A172 (cell line): ENCODE measurements at regions not wholly inside any gene's neighbourhood (a gene's known extent, or its start where the extent isn't known, plus 50 kb on each side); places are given as distances from the start of the nearest gene placed in this dataset.

ENCODE experiments used
- DNase-seq: peaks from one replicate; pipeline ENCODE4 v3.0.0-alpha.2; 2015; ENCODE audit warnings: low spot score

GRCh38 chr1:78424720-78425119, 66.1 kb upstream of the PTGFR start:
- DNase-seq, result no peak

GRCh38 chr1:78426408-78426807, 64.4 kb upstream of the PTGFR start:
- DNase-seq, result no peak

GRCh38 chr1:78427506-78427905, 63.3 kb upstream of the PTGFR start:
- no peak for DNase-seq

GRCh38 chr1:78432016-78432415, 58.8 kb upstream of the PTGFR start:
- no peak for DNase-seq

GRCh38 chr1:78434351-78434750, 56.4 kb upstream of the PTGFR start:
- no peak for DNase-seq

GRCh38 chr1:78436961-78437360, 53.8 kb upstream of the PTGFR start:
- no peak for DNase-seq

GRCh38 chr1:78437396-78437795, 53.4 kb upstream of the PTGFR start:
- DNase-seq, result no peak

- DNase-seq, result no peak
Measured at GRCh38 chr1:78437941-78438340, 52.8 kb upstream of the PTGFR start.

- peak; percentile 58 for DNase-seq
Measured at GRCh38 chr1:78440381-78440793, 50.4 kb upstream of the PTGFR start.
